HEK293T (cell line): ENCODE measurements at regions not wholly inside any gene's neighbourhood (a gene's known extent, or its start where the extent isn't known, plus 50 kb on each side); places are given as distances from the start of the nearest gene placed in this dataset.
A peak's percentile ranks its signal among the peaks of the same experiment; 100 is the strongest.

Experiments
- CTCF ChIA-PET: fragments of 350-600 bp; formaldehyde crosslinking; extraction: SDS; loops from one replicate; lab custom pipeline; 2021; ENCODE audit warnings: antibody characterized with exemption, inconsistent platforms; lab: Yijun Ruan, JAX
- POLR2A ChIA-PET: fragments of 350-600 bp; formaldehyde crosslinking; extraction: SDS; loops from one replicate; lab custom pipeline; 2020; ENCODE audit warnings: antibody characterized with exemption, inconsistent platforms; lab: Yijun Ruan, JAX
- DNase-seq: peaks from one replicate; pipeline ENCODE4 v3.0.0; 2012; ENCODE audit warnings: mixed read lengths; ENCODE audit errors: extremely low spot score
- ARNT ChIP-seq: fragments of 450-650 bp; IDR thresholded peaks from 2 replicates; pipeline ENCODE4 v1.6.1; 2017; ENCODE audit warnings: mild to moderate bottlenecking
- BHLHE40 ChIP-seq: fragments of 450-650 bp; IDR thresholded peaks from 2 replicates; pipeline ENCODE4 v1.6.1; 2016; ENCODE audit warnings: mild to moderate bottlenecking, moderate library complexity, borderline replicate concordance
- CTBP1 ChIP-seq: fragments of 450-650 bp; IDR thresholded peaks from 2 replicates; pipeline ENCODE4 v1.6.1; 2016; ENCODE audit warnings: borderline replicate concordance
- ELF4 ChIP-seq: fragments of 450-650 bp; IDR thresholded peaks from 2 replicates; pipeline ENCODE4 v1.6.1; 2017; ENCODE audit warnings: antibody characterized with exemption
- FOXA1 ChIP-seq: fragments of 450-650 bp; IDR thresholded peaks from 2 replicates; pipeline ENCODE4 v1.6.1; 2016; ENCODE audit warnings: mild to moderate bottlenecking
- FOXK2 ChIP-seq: fragments of 450-650 bp; IDR thresholded peaks from 2 replicates; pipeline ENCODE4 v1.6.1; 2016; ENCODE audit warnings: mild to moderate bottlenecking
- FOXM1 ChIP-seq: fragments of 450-650 bp; IDR thresholded peaks from 2 replicates; pipeline ENCODE4 v1.6.1; 2017; ENCODE audit warnings: mild to moderate bottlenecking, borderline replicate concordance
- HDGF ChIP-seq: fragments of 450-650 bp; IDR thresholded peaks from 2 replicates; pipeline ENCODE4 v1.6.1; 2017; ENCODE audit warnings: antibody characterized with exemption, borderline replicate concordance
- L3MBTL2 ChIP-seq: fragments of 450-650 bp; conservative IDR thresholded peaks from 2 replicates; pipeline ENCODE4 v1.6.1; 2016; ENCODE audit warnings: mild to moderate bottlenecking
- LEF1 ChIP-seq: fragments of 450-650 bp; IDR thresholded peaks from 2 replicates; pipeline ENCODE4 v1.6.1; 2017; ENCODE audit warnings: mild to moderate bottlenecking, borderline replicate concordance
- NFRKB ChIP-seq: fragments of 450-650 bp; IDR thresholded peaks from 2 replicates; pipeline ENCODE4 v1.6.1; 2016; ENCODE audit warnings: mild to moderate bottlenecking, moderate library complexity
- SP1 ChIP-seq: fragments of 450-650 bp; IDR thresholded peaks from 2 replicates; pipeline ENCODE4 v1.6.1; 2017
- SUZ12 ChIP-seq: fragments of 450-650 bp; IDR thresholded peaks from 2 replicates; pipeline ENCODE4 v1.6.1; 2016; ENCODE audit warnings: mild to moderate bottlenecking
- TARDBP ChIP-seq: fragments of 450-650 bp; IDR thresholded peaks from 2 replicates; pipeline ENCODE4 v1.6.1; 2016
- ZNF384 ChIP-seq: fragments of 450-650 bp; IDR thresholded peaks from 2 replicates; pipeline ENCODE4 v1.6.1; 2016
- TF ChIP-seq, protein P1 (sequence below): fragments of 450-650 bp; IDR thresholded peaks from 2 replicates; pipeline ENCODE4 v1.6.1; 2016

DNA sequence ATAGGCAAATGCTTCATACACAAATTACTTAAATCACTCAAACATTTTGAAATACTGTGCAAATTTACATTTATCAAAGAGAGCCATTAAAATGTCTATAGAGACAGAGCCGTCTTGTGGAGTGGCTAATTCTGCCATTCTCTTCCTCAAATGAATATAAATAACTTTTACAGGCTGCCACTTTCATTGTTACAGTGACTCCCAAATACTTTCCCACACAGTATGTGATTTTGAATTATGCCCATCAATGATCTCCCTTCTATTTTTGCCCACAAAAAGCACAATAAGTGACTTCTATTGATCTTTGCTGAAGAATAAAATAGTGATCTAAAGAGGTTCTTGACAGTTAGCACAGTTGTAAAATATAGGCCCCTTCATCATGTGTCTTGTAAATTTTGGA, 1244.9 kb downstream of the PCDH17 start:
- no peak for DNase-seq
- ChIA-PET CTCF (interaction anchor here (0.6 kb wide), 1 partner anchor 36 kb away, joined by 3 read pairs; no protein-coding TSS in a partner anchor), POLR2A (no interaction called here)
- TF ChIP-seq SUZ12 (no peak), ZNF384 (no peak), CTBP1 (peak; percentile 80), ARNT (no peak), FOXM1 (no peak), FOXA1 (no peak), BHLHE40 (no peak)
- TF ChIP-seq, protein P1, sequence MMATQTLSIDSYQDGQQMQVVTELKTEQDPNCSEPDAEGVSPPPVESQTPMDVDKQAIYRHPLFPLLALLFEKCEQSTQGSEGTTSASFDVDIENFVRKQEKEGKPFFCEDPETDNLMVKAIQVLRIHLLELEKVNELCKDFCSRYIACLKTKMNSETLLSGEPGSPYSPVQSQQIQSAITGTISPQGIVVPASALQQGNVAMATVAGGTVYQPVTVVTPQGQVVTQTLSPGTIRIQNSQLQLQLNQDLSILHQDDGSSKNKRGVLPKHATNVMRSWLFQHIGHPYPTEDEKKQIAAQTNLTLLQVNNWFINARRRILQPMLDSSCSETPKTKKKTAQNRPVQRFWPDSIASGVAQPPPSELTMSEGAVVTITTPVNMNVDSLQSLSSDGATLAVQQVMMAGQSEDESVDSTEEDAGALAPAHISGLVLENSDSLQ = peak; percentile 96

DNA sequence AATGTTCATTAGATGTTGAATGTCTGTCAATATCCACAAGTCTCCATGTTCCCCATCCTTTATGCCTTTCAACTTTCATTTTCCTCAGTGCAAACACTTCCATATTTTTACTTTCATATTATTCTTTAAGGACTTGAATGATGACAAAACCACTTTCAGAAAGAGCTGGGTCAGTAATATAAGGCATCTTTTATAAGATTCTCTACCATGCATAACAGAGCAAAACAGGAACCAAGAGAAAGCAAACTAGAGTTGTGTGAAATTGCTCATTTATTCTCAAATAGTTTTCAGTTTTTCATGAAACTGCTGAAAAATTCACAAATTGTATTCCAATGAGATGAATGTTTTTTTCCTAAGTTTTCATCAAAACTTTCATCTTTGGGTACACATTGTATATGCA, 1247.6 kb downstream of the PCDH17 start:
- POLR2A ChIA-PET = no interaction called here
- TF ChIP-seq ELF4 (no peak), SUZ12 (no peak), BHLHE40 (no peak), NFRKB (no peak), FOXA1 (no peak), FOXM1 (no peak), HDGF (no peak), TARDBP (no peak), FOXK2 (no peak), ZNF384 (no peak), LEF1 (no peak)
- TF ChIP-seq, protein P1 = no peak

DNA sequence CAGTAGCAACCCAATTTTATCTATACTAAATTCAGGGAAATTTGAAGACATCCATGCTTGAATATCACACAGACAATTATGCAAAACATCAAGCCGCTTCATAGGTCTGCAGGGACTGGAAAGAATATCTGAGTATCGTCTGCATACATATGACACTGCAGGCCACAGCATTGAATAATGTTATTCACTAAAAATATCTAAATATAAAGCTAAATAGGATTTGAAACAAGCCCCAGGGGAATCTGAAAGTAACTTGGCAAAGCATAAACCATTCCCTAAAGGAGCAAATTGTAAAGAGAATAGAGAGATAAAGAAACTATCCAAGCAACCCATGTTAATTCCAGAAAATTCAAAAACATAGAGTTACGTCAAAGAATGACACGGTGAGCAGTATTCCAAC, 1251.0 kb downstream of the PCDH17 start:
- no peak for TF ChIP-seq NFRKB
- TF ChIP-seq SUZ12 = no peak
- no peak for TF ChIP-seq CTBP1
- TF ChIP-seq ZNF384 = no peak
- ChIA-PET CTCF (no interaction called here), POLR2A (no interaction called here)
- no peak for DNase-seq

More for the DNA sequence above, 1247.6 kb downstream of the PCDH17 start:
- CTCF ChIA-PET = no interaction called here
- DNase-seq = no peak

DNA sequence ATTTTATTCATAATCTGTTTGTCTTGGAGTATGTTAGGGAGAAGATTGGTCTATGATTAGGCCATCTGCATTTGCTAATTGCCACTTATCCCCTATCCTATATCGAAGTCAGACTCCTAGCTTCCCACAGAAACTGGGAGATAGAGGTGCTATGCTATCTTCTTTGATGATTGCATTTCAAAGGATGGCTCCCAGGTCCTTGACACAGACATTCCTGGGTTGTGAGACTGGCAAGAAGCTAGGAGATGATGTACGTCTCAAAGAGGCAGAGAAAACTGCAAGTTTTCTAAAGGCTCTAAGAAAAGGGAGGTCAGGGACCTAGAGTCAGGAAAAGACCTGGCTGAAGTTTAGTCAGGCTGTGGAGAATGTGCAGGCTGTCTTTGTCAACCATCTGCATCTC, 1251.9 kb downstream of the PCDH17 start:
- ChIA-PET POLR2A (no interaction called here), CTCF (no interaction called here)
- TF ChIP-seq SUZ12 (no peak), ELF4 (no peak), L3MBTL2 (no peak), ARNT (no peak), FOXK2 (no peak), FOXA1 (no peak), FOXM1 (no peak), LEF1 (no peak), HDGF (no peak), ZNF384 (no peak), CTBP1 (no peak)
- TF ChIP-seq, protein P1 = no peak
- no peak for DNase-seq

DNA sequence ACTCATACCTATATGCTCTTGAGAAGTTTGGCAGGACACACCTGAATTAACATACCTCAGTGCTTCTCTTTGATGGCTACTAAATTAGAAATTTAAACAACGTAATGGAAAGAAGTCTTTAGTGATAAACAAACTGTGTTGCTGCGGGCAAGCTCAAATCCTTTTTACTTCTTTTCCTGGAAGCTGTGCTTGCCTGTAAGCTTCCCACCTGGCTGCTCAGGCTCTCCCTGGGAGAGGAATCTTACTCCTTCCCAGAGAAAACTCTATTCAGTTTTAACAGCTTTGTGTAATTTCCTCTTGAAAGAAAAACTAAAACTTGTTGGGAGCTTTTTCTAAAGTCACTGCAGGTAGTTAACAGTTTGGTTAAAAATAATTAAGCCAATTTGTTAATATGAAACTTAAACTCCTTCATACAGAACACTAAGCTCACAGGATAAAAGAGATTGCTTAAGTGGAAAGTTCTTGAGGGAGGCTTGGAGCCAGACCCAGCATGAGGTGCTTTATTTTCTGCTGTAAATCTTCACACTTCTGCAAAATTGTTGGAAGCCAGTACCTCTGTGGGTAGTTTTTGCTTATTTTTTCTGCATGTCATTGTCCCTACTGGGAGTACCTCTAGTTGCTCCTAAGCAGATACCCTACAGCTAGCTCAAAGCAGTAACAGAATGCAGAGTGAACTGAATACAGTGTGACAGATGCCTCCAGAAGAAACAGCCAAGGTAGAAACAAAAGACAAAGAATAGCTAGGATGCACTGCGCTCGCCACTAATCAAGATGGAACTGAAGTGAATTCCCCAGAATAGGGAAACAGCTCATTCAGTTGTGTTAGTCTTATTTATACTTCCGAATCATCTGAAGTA, 1253.0 kb downstream of the PCDH17 start:
- TF ChIP-seq LEF1 (no peak), BHLHE40 (no peak), TARDBP (no peak), HDGF (no peak)
- no peak for DNase-seq
- ChIA-PET POLR2A (no interaction called here), CTCF (no interaction called here)

DNA sequence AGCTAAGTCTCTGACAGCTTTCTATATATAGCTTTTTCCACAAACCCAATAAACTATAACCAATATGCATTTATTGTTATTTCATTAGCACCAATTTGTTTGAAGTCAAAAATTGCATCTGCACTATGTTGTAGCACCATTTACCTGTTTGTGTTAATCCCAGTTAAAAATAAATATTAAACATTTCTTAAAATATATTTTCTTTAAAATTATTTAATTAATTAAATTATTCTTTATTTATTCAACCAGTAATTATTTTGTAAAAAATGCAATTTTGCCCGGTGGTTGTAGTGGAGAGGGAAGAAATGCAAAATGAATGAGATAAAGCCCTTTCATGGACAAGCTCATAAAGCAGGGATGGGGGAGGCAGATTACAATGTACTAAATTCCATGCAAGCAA, 1257.9 kb downstream of the PCDH17 start:
- TF ChIP-seq SP1 (no peak), ARNT (no peak), FOXA1 (no peak), SUZ12 (no peak)
- ChIA-PET CTCF (no interaction called here), POLR2A (no interaction called here)
- no peak for DNase-seq

DNA sequence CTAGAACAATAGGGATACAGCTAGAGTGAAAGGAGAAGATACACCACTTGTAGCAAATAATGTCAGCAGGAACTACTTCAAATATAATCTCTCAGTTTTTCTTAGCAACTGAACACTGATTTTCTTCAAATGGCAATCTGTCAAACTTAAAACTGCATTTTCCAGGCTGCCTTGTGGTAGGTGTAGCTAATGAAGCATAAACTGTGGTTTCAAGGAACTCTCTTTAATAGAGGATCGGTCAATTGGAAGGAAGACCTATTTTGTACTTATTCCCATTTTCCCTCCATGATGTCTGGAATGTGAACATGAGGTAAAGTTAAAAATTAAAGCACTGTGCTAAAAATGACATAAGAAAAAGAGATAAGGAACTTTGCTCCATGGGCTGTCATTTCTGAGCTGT, 1261.9 kb downstream of the PCDH17 start:
- TF ChIP-seq, protein P1 = no peak
- no peak for TF ChIP-seq LEF1
- TF ChIP-seq TARDBP = no peak
- no peak for TF ChIP-seq CTBP1
- TF ChIP-seq ARNT = no peak
- TF ChIP-seq ELF4 = no peak
- no peak for TF ChIP-seq FOXM1
- TF ChIP-seq ZNF384 = no peak
- TF ChIP-seq L3MBTL2 = no peak
- TF ChIP-seq SUZ12 = no peak
- no peak for TF ChIP-seq FOXA1
- TF ChIP-seq FOXK2 = no peak
- TF ChIP-seq BHLHE40 = no peak
- no peak for TF ChIP-seq SP1
- no peak for TF ChIP-seq HDGF
- TF ChIP-seq NFRKB = no peak
- ChIA-PET POLR2A (no interaction called here), CTCF (no interaction called here)
- DNase-seq = no peak
